Smooth muscle cell (in vitro differentiated cells): ENCODE measurements at regions not wholly inside any gene's neighbourhood (a gene's known extent, or its start where the extent isn't known, plus 50 kb on each side); places are given as distances from the start of the nearest gene placed in this dataset.

Experiments used
- DNase-seq: peaks from one replicate; lab custom pipeline; 2025; ENCODE audit not compliant: unreplicated experiment; lab: John Stamatoyannopoulos, UW
- H2AFZ ChIP-seq: fragments of 200-600 bp; sonication (generic); 2 replicates; pipeline ENCODE4 v1.6.0; 2016; ENCODE audit warnings: antibody characterized with exemption, low read depth, mild to moderate bottlenecking
- H3F3A ChIP-seq: fragments of 200-600 bp; sonication (generic); 2 replicates; pipeline ENCODE4 v1.6.0; 2017; ENCODE audit warnings: antibody characterized with exemption, low read depth
- H3K27ac ChIP-seq: fragments of 200-600 bp; sonication (generic); 2 replicates; pipeline ENCODE4 v1.5.1; 2016; ENCODE audit warnings: low read depth, mild to moderate bottlenecking
- H3K27me3 ChIP-seq: fragments of 200-600 bp; sonication (generic); 2 replicates; pipeline ENCODE4 v1.6.1; 2016; ENCODE audit warnings: low read depth, mild to moderate bottlenecking
- H3K36me3 ChIP-seq: fragments of 200-600 bp; sonication (generic); 2 replicates; pipeline ENCODE4 v1.5.1; 2016; ENCODE audit warnings: low read depth
- H3K4me1 ChIP-seq: fragments of 200-600 bp; sonication (generic); 2 replicates; pipeline ENCODE4 v1.5.1; 2016; ENCODE audit warnings: low read depth
- H3K4me2 ChIP-seq: fragments of 200-600 bp; sonication (generic); 2 replicates; pipeline ENCODE4 v1.6.0; 2016; ENCODE audit warnings: mild to moderate bottlenecking
- H3K4me3 ChIP-seq: fragments of 200-600 bp; sonication (generic); 2 replicates; pipeline ENCODE4 v1.5.1; 2016; ENCODE audit warnings: mild to moderate bottlenecking
- H3K79me2 ChIP-seq: fragments of 200-600 bp; sonication (generic); 2 replicates; pipeline ENCODE4 v1.6.0; 2016; ENCODE audit warnings: low read depth, mild to moderate bottlenecking
- H3K9ac ChIP-seq: fragments of 200-600 bp; sonication (generic); 2 replicates; pipeline ENCODE4 v1.6.0; 2016; ENCODE audit warnings: low read depth
- H3K9me3 ChIP-seq: fragments of 200-600 bp; sonication (generic); replicated peaks from 2 replicates; pipeline ENCODE4 v1.5.1; 2016; ENCODE audit warnings: low read depth
- H4K20me1 ChIP-seq: fragments of 200-600 bp; sonication (generic); 2 replicates; pipeline ENCODE4 v1.6.0; 2016; ENCODE audit warnings: low read depth
- CTCF ChIP-seq: fragments of 200-600 bp; sonication (generic); IDR thresholded peaks from 2 replicates; pipeline ENCODE4 v1.5.1; 2017; ENCODE audit warnings: borderline replicate concordance, mild to moderate bottlenecking, antibody characterized with exemption; ENCODE audit not compliant: insufficient read depth, poor library complexity, severe bottlenecking
- WGBS: methylation state at CpG from one replicate; pipeline ENCODE4 v1.1.7; 2016; ENCODE audit warnings: low lambda C conversion rate; 5-methylcytosine and 5-hydroxymethylcytosine counted together

DNA sequence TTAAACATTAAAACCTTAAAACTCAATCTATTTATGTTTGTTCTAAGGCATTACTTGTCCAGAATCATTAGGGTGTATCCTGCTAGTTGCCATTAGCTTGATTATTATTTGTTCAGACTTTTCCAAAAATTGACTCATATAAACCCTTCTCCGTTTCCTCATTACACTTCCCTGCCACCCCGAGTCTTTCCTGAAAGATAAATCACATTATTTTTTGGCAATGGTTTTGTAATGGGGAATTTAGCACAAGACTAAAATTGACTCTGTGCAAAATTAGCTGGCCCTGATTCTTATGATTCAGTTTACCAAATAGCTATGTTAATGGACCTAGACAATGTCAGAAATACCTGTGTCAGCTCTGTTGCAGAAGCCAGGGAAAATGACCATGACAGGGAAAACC is 112.2 kb upstream of the NT5C1B start:
- Histone ChIP-seq H2AFZ (no peak overlapping the region), H3K4me2 (no peak overlapping the region), H4K20me1 (no peaks in the 10 kb centered on the region), H3K27ac (no peak overlapping the region), H3K79me2 (no peaks in the 10 kb centered on the region), H3F3A (no peaks in the 10 kb centered on the region), H3K4me3 (no peak overlapping the region), H3K27me3 (no peaks in the 10 kb centered on the region), H3K36me3 (no peaks in the 10 kb centered on the region), H3K4me1 (no peaks in the 10 kb centered on the region), H3K9ac (no peak overlapping the region), H3K9me3 (no peaks in the 10 kb centered on the region)
- no peak for DNase-seq
- TF ChIP-seq CTCF, result no peak
- WGBS, result 92% methylated on average over 2 of the region's 2 CpGs

DNA sequence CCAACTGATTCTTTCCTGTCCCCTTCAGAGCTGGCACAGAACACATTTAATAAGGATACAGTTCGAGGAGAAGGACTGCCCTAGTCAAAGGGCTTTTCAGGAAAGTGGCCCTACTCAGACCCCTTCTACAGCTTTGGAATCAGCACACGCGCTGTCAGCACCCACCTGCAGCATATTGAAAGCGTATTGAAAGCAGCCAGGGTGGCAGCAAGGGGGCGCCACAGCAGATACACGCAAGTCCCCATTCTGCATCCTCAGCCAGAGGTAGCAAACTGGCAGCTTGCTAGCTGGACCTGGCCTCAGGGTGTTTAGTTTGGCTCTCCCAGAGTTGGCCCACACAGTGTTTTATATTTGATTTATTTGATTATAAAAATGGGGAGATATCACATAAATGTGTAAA is 101.0 kb upstream of the NT5C1B start:
- no peak overlapping the region for H3K9ac ChIP-seq
- no peak overlapping the region for H2AFZ ChIP-seq
- H3K4me3 ChIP-seq, result no peak overlapping the region
- peaks cover 16% of the 10 kb centered on the region for H3K27me3 ChIP-seq
- no peaks in the 10 kb centered on the region for H4K20me1 ChIP-seq
- H3K79me2 ChIP-seq, result no peaks in the 10 kb centered on the region
- no peak overlapping the region for H3K4me2 ChIP-seq
- H3F3A ChIP-seq, result no peaks in the 10 kb centered on the region
- H3K36me3 ChIP-seq, result no peaks in the 10 kb centered on the region
- no peak for TF ChIP-seq CTCF
- no peak overlapping the region for H3K27ac ChIP-seq
- WGBS, result 50% methylated on average over 6 of the region's 6 CpGs
- no peaks in the 10 kb centered on the region for H3K4me1 ChIP-seq
- no peaks in the 10 kb centered on the region for H3K9me3 ChIP-seq
- no peak for DNase-seq

- no peak overlapping the region for H3K27ac ChIP-seq
- peaks cover 4% of the 10 kb centered on the region for H3F3A ChIP-seq
- no peak overlapping the region for H2AFZ ChIP-seq
- H3K27me3 ChIP-seq, result peaks cover 14% of the 10 kb centered on the region
- no peaks in the 10 kb centered on the region for H3K79me2 ChIP-seq
- H3K4me2 ChIP-seq, result peak overlapping the region; percentile 20
- no peaks in the 10 kb centered on the region for H4K20me1 ChIP-seq
- H3K4me1 ChIP-seq, result no peaks in the 10 kb centered on the region
- H3K9ac ChIP-seq, result no peak overlapping the region
- DNase-seq, result no peak
- H3K36me3 ChIP-seq, result no peaks in the 10 kb centered on the region
- H3K4me3 ChIP-seq, result no peak overlapping the region
- no peaks in the 10 kb centered on the region for H3K9me3 ChIP-seq
- 31% methylated on average over 2 of the region's 2 CpGs for WGBS
- TF ChIP-seq CTCF, result no peak
Measured at GRCh38 chr2:18684206-18685038, 95.1 kb upstream of the NT5C1B start.

- TF ChIP-seq CTCF, result no peak
- H3F3A ChIP-seq, result peaks cover 4% of the 10 kb centered on the region
- no peak for DNase-seq
- H3K9ac ChIP-seq, result no peak overlapping the region
- no peaks in the 10 kb centered on the region for H4K20me1 ChIP-seq
- H3K27ac ChIP-seq, result no peak overlapping the region
- WGBS, result 96% methylated on average over 1 of the region's 1 CpG
- no peaks in the 10 kb centered on the region for H3K9me3 ChIP-seq
- no peak overlapping the region for H3K4me2 ChIP-seq
- no peaks in the 10 kb centered on the region for H3K4me1 ChIP-seq
- no peaks in the 10 kb centered on the region for H3K27me3 ChIP-seq
- no peak overlapping the region for H2AFZ ChIP-seq
- no peaks in the 10 kb centered on the region for H3K79me2 ChIP-seq
- H3K36me3 ChIP-seq, result no peaks in the 10 kb centered on the region
- no peak overlapping the region for H3K4me3 ChIP-seq
Measured at GRCh38 chr2:18682681-18683080, 93.3 kb upstream of the NT5C1B start.
